NCI-H446 (cell line): ENCODE measurements at regions not wholly inside any gene's neighbourhood (a gene's known extent, or its start where the extent isn't known, plus 50 kb on each side); places are given as distances from the start of the nearest gene placed in this dataset.
A peak's percentile ranks its signal among the peaks of the same experiment; 100 is the strongest.

Experiments
- DNase-seq, 2 experiments: peaks; one replicate each; lab custom pipeline; 2025; lab: John Stamatoyannopoulos, UW

DNA sequence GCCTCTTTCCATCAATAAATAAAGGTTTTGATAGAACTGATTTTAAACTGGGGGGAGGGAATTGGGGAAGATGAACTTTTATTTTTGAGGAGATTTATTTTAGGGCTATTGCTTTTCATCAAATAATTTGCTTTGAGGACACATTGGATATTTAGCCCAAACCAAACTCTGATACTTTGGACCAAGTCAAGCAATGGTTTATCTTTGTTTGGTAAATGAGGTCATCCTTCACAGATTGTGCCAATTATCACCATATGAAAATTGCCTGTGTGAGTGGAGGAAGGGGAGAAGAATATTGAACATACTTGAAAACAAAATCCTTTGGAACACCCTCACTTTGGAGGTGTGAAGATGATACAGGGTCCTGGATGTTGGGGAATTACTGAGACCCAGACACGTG is 176.9 kb upstream of the CD180 start:
- no peak for DNase-seq

DNA sequence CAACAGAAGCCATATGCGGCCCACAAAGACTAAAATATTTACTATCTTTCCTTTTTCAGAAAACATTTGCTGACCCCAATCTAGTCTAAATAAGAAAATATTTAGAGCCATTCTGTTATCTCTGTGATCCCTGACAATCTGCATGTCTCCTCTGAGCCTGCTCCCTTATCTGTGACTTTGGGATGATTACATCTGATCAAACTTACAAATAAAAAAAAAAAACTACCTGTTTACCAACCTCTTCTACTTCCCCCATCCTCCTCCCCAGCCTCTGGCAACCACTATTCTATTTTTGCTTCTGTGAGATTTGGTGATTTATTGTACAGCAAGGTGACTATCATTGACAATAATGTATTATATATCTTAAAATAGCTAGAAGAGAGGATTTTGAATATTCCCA is 176.3 kb upstream of the CD180 start:
- DNase-seq = no peak

DNA sequence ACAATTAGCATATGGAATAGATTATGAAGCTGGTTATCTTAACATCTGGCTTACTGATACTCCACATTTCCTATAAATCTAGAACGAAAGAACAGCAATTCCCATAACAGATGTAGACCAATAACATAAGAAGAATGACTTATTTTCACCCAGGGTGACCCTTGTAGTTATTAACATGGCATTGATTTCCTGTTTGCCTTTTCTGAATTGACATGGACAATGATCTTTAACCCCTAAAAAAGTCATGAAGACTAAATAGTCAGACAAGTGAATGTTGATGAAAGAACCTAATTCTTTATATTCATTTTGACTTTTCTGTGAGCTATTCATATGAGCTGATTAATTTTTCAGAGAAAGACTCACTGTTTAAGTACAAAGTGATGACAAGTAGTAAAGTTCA is 175.3 kb upstream of the CD180 start:
- no peak for DNase-seq

DNA sequence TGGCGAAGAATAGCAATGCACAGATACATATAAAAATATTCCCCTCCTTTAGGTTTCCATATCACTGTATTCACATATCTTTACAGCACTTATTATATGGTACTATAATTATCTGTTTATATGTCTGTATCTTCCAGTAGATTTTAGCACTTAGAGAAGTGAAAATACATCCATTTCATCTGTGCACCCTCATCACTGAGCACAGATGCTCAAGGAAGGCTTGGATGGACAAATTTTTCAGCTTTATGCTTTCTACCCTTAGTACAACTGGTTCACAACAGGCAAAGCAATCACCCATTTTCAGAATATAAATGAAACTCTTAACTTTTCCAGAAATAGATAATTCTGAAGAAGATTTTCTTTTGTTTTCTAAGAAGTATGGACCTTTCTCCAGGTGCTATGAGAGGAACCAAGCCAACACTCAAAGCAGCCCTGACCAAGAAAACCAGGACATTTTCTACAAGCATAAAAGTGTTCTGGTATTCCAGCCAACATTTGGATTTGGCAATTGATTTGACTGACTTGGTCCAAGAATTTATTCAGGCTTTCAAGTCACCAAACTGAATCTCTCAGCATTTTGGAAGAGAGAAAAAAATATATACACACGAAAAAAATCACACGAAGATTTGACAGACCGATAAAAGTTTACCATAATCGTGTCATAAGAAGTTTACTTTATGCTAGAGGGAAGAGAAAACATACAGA is 170.2 kb upstream of the CD180 start:
- peak in 1 of 2 experiments; percentile 10 for DNase-seq

DNA sequence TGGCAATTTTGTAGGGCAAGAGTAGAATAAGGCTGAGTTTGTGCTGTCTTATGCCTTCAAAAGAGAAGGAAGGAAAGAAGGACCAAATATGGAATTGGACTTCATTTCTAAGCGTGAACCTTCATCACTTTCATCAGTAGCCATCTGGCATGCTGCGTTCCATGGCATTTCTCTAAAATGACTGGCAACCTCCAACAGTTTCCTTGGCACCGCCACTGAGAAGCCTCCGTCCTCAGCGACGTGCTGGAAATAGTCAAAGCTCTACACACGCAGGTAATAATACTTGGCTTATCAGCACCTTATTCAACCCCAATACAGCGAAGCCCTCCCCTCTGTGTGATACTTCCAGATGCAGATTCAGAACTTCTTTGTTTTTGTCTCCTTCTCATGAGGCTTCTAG is 169.7 kb upstream of the CD180 start:
- peak; percentile 44 to 54 for DNase-seq

DNA sequence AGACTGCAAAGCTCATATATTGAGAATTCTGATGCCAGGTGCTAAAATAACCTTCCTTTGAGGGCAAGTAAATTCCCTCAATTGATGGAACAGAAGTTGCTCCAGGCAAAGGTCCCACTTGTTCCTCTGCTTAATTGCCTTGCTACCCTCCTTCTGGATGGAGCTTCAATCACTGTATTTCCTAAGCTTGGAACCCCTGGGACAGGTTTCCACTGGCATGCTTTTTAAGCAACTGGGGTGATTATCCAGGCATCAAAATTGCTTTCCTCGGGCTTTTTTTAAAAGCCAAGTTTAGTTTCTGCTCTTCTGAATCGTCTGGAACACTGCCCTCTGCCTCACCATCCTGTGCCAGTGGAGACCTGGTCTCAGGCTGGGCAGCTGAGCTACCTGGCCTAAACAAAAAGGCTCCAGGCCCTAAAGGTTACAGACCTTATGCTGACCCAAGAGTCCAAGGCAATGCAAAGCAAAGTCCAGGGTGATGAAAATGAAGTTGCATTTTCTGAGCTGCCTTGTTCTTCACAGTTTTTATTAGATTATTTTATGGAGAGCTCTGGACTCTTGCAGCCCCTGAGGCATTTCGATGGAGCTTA is 167.9 kb upstream of the CD180 start:
- peak in 1 of 2 experiments; percentile 32 for DNase-seq

DNA sequence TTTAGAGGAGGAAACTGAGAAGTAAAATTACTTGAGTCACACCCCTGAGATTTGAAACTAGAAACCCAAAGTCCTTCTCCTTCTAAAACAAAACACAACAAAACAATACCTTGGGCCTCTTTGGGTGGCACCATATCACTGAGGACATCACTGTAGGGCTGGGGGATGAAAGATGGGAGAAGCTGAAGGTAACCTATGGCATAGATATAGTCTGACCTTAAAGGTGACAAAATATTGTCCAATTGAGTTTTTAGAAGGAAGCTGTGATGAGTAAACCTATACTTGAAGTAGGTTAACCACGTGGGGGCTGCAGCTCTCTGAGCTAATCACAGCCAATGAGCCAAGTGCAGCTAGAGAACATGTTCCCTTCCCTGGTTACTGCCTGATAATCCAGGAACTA is 167.4 kb upstream of the CD180 start:
- no peak for DNase-seq

DNA sequence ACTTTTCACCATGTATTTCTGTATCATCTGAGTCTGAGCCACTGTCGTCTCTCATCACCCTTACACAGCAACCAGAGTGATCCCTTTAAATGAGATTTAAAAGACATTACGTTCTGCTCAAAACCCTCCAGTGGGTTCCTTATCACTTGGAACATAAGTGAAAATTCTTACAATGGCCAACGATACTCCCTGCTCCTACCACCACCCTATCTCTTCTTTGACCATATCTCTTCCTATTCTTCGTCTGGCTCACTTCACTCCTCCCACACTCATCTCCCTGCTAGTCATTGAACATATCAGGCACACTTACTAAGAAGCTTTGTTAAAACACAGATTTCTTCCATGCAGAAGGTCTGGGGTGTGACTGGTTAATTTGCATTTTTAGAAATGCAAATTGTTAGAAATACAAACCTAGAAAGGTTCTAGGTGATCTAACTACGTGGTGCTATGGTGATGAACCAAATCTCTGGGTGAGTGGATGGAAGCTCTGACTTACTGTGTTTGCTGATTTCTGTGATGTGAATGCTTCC is 166.6 kb upstream of the CD180 start:
- DNase-seq = no peak

DNA sequence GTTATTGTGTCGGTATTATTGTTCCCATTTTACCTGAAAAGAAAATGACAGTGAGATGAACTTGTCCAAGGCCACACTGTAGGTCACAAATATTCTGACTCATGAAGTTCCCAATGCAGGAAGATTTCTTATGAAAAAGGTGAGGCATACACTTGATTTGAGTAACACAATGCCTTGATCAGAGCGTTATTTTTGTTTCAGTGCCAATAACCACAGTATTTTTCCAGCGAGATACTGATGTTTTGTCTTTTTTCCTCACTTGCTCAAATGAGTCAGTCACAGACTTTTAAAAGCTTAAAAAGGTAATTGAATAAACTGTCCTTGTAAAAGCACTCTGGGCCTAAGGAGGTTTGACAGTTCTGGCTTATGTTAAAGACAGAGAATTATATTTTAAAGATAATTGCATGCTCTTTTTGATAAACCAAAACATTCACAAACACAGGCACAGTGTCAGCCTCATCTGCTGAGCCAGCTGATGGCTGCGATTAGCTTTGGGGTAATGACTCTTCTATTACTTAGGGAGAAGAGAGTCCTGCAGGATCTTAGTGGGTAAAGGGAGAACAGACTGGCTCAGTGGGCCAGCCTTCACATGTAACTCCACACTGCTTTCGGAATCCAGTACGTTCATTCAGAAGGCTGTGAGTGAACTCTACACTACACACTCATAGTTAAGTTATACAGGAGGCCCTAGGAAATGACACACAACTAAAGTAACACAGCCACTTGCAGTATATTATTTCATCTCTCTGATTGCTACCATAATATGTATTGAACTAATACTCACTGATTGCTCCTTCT is 165.5 kb upstream of the CD180 start:
- DNase-seq = no peak

DNA sequence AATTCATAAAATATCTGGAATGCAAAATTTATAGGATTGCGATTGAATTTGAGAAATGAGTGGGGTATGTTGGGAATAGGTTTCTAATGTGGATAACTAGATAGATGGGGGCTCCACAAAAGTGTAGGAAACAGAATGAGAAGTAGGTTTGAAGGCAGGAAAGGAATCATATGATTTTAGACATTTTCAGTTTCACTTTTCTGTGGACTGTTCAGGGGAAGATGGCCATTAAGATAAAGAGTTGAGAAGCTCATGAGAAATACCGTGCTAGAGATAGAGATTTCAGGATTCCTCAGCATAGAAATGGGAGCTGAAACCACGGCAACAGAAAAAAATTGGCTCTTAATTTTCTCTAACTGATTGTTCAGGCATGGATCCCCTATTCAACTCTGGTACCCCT is 163.4 kb upstream of the CD180 start:
- no peak for DNase-seq

DNA sequence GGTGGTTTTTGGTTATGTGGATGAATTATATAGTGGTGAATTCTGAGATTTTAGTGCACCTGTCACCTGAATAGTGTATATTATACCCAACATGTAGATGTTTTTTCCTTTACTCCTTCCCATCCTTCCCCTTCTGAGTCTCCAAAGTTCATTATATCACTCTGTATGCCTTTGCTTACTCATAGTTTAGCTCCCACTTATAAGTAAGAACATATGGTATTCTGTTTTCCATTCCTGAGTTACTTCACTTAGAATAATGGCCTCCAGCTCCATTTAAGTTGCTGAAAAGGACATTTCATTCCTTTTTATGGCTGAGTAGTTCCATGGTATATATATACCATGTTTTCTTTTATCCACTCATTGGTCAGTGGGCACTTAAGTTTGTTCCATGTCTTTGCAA is 161.6 kb upstream of the CD180 start:
- no peak for DNase-seq

DNA sequence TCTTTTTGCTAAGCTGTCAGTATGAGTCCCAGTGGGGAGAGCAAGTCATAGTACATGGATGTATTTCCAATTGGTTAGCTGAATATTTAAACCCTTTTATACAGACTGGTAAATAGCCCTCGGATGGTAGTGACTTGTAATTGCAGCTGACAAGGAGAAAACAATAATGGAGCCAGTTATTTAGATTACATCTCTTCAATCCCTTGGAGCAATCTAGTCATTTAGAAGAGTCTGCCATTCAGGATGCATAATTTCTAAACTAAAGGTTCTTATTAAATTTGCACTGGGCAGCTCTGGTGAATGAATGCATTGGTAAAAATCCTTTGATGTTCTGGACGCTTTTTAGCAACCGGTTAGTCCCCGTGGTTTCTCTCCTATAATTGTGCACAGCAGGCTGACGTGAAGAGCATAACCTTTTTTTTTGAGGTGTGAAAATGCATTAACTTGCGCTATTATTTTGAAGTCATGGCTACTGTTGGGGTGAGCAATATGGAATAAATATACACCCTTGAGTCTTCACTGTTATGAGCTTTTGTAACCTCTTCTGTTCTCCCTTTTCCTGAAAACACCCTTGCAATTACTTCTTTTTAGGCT is 158.6 kb upstream of the CD180 start:
- no peak for DNase-seq

DNA sequence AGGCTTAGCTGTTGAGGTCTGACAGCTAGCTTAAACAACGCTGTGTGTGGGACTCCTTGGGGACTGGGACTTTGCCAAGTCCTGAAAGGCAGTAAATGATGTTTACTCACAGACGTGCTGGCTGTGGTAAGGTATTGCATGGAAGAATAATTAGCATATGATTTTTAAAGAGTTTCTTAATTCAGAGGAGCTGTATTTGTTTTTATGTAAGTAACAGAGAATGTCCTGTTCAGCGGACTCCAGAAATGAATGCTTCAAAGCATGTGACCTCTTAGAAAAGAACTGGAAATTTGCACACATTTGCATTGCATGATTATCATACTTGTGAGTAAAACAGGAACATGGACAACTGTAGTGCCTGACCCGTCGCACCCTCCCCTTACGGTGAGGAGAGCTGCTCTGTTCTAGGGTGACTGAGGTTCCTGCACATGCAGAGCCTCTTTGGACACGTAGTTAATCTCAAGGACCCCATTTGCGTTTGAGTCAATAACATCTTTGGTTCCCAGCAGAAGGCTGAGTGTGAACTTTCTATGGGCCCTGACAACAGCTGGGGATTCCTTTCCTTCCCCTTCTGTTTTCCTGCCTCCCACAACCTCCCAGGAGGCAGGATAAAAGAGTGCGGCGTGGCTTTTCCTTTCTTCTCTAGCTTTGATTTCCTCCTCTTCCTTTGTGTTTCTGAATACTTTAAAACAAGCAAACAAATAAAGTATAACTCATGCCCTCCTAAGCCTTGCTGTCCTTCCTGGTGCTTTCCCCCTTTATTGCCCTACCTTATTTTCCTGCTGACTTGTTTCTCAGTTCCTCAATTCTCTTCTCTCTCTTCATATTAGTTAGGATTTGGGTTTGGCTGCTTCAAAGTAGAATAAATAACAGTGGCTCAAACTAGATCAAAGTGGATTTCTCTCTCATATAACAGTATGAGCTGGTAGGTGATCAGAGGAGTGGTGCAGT is 157.2 kb upstream of the CD180 start:
- peak in 1 of 2 experiments; percentile 11 for DNase-seq

DNA sequence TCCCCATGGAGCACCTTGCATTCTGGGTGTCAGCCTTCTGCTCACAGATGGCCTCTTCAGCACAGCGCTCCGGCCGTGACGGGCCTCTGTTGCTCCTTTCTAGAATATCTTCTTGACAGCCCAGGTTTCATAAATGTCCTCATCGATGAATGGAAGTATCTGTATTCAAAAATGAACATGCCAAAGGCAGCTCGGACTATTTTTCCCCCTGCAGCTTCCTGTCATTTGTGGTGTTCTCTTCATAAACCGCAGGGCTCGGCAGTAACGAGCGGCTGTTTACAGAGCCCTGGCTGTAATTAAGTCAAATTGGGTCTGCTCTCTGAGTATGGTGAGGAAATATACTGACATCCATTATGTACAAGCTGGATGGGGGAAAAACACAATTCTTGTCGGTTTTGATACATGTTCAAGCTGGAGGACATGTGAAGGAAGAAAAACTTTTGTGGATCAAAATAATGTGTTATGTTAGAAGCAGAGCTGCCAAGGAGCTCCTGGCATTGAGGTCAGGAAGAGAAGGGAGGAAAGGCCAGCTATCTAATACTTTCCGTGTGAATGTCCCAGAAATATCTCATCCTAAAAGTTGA is 154.1 kb upstream of the CD180 start:
- DNase-seq = peak in 1 of 2 experiments; percentile 45

DNA sequence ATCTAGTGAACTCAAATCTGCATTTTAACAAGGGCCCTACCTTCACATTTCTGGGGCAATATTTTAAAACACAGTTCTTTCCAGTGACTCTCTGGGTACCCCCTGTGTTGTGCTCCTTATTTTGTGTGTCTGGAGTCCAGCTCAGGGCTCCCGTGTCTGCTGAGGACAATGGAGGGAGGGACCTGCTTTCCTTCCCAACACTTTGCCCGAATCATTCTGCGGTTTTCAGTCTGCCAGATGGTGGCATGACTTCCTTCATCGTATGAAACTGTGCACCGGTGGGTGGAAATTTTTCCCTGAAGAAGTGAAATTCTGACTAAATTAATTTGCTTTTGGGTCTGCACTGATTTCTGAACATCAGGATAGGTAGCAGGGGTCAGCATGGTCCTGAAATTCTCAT is 153.6 kb upstream of the CD180 start:
- peak; percentile 11 to 45 for DNase-seq

DNA sequence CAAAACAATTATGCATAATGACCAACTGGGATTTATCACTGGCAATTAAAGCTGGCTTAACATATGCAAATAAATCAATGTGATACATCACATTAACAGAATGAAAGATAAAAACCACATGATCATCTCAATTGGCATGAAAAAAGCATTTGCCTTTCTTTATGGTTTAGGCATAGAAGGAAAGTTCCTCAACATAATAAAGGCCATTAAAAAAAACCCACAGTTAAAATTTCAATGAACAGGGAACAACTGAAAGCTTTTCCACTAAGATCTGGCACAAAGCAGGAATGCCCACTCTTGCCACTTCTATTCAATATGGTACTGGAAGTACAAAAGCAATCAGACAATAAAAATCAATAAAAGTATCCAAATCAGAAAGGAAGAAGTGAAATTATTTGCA is 151.2 kb upstream of the CD180 start:
- no peak for DNase-seq

DNA sequence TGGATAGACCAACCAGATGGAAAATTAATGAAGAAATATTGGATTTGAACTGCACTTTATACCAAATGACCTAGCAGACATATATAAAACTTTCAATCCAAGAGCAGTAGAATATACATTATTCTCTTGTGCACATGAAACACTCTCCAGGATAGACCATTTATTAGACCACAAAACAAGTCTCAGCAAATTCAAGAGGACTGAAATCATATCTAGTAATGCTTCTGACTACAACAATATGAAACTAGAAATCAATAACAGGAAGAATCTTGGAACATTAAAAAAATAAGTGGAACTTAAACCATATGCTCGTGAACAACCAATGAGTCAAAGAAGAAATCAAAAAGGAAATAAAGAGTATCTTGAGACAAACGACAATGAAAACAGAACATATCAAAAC is 150.0 kb upstream of the CD180 start:
- DNase-seq = no peak

DNA sequence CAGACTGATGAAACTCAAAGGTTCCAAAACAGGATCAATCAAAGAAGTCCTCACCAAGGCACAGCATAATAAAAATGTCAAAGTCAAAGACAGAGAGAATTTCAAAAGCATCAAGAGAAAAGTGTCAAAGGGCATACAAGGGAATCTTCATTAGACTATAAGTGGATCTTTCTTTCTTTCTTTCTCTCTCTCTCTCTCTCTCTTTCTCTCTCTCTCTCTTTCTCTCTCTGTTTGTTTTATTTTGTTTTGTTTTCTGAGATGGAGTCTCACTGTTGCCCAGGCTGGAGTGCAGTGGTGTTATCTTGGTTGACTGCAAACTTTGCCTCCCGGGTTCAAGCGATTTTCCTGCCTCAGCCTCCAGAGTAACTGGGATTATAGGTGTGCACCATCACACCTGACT is 148.3 kb upstream of the CD180 start:
- DNase-seq = no peak

DNA sequence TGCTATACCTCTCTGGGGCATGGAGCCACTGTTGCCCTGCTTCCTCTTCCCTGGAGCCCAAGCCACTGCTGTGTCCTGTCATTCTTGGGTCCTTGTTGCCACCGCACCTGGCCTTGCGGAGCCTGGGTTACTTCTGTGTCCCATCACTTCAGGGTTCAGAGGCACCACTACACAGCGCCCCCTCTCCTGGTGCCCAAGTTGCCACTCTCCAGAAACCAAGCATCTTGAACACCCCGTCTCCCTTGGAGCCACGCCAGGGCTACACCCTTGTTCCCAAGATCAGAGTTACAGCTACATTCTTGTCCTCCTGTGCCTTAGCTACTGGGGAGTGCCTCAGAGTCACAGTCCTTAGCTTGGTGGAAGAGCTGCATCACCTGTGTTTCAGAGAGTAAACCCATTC is 147.2 kb upstream of the CD180 start:
- no peak for DNase-seq

DNA sequence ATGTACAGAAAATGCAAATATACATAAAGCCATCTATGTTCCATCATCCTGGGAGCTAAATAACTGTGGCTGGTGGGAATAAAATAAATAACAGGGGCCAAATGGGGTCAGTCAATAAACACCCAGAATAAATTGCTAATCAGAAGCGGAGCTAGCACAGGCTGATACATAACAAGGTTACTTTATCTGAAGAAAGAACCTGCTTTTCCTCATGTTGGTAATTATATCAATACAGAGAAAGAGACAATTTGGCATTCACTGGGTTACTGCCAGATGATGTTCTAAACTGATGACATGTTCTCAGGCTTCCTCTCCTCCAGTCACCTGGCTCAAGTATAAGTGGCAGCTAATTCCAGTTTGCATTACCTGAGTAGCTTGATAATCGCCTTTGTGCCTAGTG is 144.9 kb upstream of the CD180 start:
- no peak for DNase-seq

DNA sequence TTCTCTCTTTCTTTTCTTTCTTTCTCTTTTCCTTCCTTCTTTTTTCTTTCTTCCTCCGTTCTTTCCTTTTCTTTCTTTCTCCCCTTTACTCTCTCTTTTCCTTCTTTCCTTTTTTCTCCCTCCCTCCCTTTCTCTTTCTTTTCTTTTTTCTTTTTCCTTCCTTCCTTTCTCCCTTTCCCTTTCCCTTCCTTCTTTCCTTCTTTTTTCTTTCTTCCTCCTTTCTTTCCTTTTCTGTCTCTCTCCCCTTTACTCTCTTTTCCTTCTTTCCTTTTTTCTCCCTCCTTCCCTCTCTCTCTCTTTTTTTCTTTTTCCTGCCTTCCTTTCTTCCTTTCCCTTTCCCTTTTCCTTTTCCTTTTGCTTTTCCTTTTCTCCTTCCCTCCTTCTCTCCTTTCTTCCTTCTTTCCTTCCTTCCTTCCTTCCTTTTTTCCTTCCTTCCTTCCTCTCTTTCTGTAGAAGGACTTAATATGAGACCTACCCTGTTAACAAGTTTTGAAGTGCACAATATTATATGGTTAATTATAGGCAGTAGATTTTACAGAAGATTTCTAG is 142.7 kb upstream of the CD180 start:
- DNase-seq = no peak
